IMR-90 (cell line): ENCODE measurements at regions not wholly inside any gene's neighbourhood (a gene's known extent, or its start where the extent isn't known, plus 50 kb on each side); places are given as distances from the start of the nearest gene placed in this dataset.
A peak's percentile ranks its signal among the peaks of the same experiment; 100 is the strongest.

Experiments
- ATAC-seq: fragments of 200-7000 bp; cut with Tn5 transposase; 2 replicates; pipeline ENCODE4 v1.9.1; 2020; ENCODE audit warnings: low read depth, mild to moderate bottlenecking, moderate library complexity
- BruUV-seq: library from RNA; stranded (reverse); fragments of 400-500 nt; replicated peaks from 2 replicates; lab custom pipeline; 2021; lab: Mats Ljungman, UMichigan
- CTCF ChIA-PET: fragments of 300-600 bp; formaldehyde crosslinking; extraction: SDS; loops from one replicate; lab custom pipeline; 2021; ENCODE audit warnings: antibody characterized with exemption; lab: Yijun Ruan, JAX
- POLR2A ChIA-PET: fragments of 300-600 bp; sonication (Branson Sonifier 250); formaldehyde crosslinking; loops from one replicate; lab custom pipeline; 2022; ENCODE audit warnings: antibody characterized with exemption; ENCODE audit not compliant: unreplicated experiment; lab: Charles Lee
- DNase-seq: peaks from one replicate; pipeline ENCODE4 v3.0.0; 2013
- H2AFZ ChIP-seq: replicated peaks from 2 replicates; pipeline ENCODE3; 2013; ENCODE audit warnings: low read length, mild to moderate bottlenecking; ENCODE audit not compliant: poor library complexity
- H2AK5ac ChIP-seq: 2 replicates; pipeline ENCODE4 v1.6.1; 2013; ENCODE audit warnings: low read depth, low read length, inconsistent platforms
- H2AK9ac ChIP-seq: replicated peaks from 2 replicates; pipeline ENCODE3; 2013; ENCODE audit warnings: mild to moderate bottlenecking, low read depth, low read length, moderate library complexity; ENCODE audit not compliant: poor library complexity
- H2BK120ac ChIP-seq: 2 replicates; pipeline ENCODE4 v1.6.1; 2013; ENCODE audit warnings: low read depth, low read length, inconsistent platforms
- H2BK15ac ChIP-seq: 3 replicates; pipeline ENCODE4 v1.6.1; 2013; ENCODE audit warnings: low read depth, low read length, inconsistent platforms
- H2BK20ac ChIP-seq: 2 replicates; pipeline ENCODE4 v1.6.1; 2013; ENCODE audit warnings: low read depth, mild to moderate bottlenecking, inconsistent platforms, low read length, moderate library complexity
- H2BK5ac ChIP-seq: 2 replicates; pipeline ENCODE4 v1.6.1; 2013; ENCODE audit warnings: mild to moderate bottlenecking, low read depth, low read length, inconsistent platforms; ENCODE audit not compliant: poor library complexity, severe bottlenecking
- H3K14ac ChIP-seq: replicated peaks from 2 replicates; pipeline ENCODE4 v1.6.1; 2013; ENCODE audit warnings: low read depth, low read length, inconsistent platforms
- H3K18ac ChIP-seq: 2 replicates; pipeline ENCODE4 v1.6.1; 2013; ENCODE audit warnings: low read depth, low read length, control low read depth
- H3K23ac ChIP-seq: 2 replicates; pipeline ENCODE4 v1.6.1; 2013; ENCODE audit warnings: low read depth, low read length, inconsistent platforms
- H3K27ac ChIP-seq: 2 replicates; pipeline ENCODE4 v1.5.1; 2013; ENCODE audit warnings: mild to moderate bottlenecking, control low read depth, low read length; ENCODE audit not compliant: insufficient read depth
- H3K27me3 ChIP-seq: 2 replicates; pipeline ENCODE4 v1.6.1; 2013; ENCODE audit warnings: low read length; ENCODE audit not compliant: control insufficient read depth, insufficient read depth
- H3K36me3 ChIP-seq: 2 replicates; pipeline ENCODE4 v1.6.1; 2013; ENCODE audit warnings: low read length, mixed read lengths; ENCODE audit not compliant: control insufficient read depth, insufficient read depth
- H3K4ac ChIP-seq: 2 replicates; pipeline ENCODE4 v1.6.1; 2013; ENCODE audit warnings: low read depth, low read length, inconsistent platforms
- H3K4me1 ChIP-seq: 2 replicates; pipeline ENCODE4 v1.6.1; 2013; ENCODE audit warnings: low read length, mixed read lengths; ENCODE audit not compliant: control insufficient read depth, insufficient read depth
- H3K4me2 ChIP-seq: 2 replicates; pipeline ENCODE4 v1.6.1; 2013; ENCODE audit warnings: low read depth, mild to moderate bottlenecking, control low read depth, low read length, moderate library complexity
- H3K4me3 ChIP-seq: 2 replicates; pipeline ENCODE4 v1.5.1; 2013; ENCODE audit warnings: low read depth, mild to moderate bottlenecking, control low read depth, low read length, moderate library complexity; ENCODE audit not compliant: insufficient read depth
- H3K56ac ChIP-seq: 2 replicates; pipeline ENCODE4 v1.6.1; 2013; ENCODE audit warnings: low read length, inconsistent platforms; ENCODE audit not compliant: insufficient read depth; ENCODE audit errors: extremely low read depth
- H3K79me1 ChIP-seq, 2 experiments: 2 replicates each; pipeline ENCODE4 v1.6.1; 2013; ENCODE audit warnings: low read length in 2 of 2, inconsistent platforms in 1 of 2, low read depth in 1 of 2
- H3K9ac ChIP-seq: 2 replicates; pipeline ENCODE4 v1.6.1; 2013; ENCODE audit warnings: low read depth, low read length, control low read depth
- H3K9me1 ChIP-seq: 2 replicates; pipeline ENCODE4 v1.6.1; 2013; ENCODE audit warnings: low read length, inconsistent platforms; ENCODE audit not compliant: insufficient read depth
- H3K9me3 ChIP-seq: 2 replicates; pipeline ENCODE4 v1.6.1; 2013; ENCODE audit warnings: low read length; ENCODE audit not compliant: control insufficient read depth, insufficient read depth
- H4K20me1 ChIP-seq: 2 replicates; pipeline ENCODE4 v1.6.1; 2013; ENCODE audit warnings: low read length, inconsistent platforms; ENCODE audit not compliant: insufficient read depth
- H4K5ac ChIP-seq: 2 replicates; pipeline ENCODE4 v1.6.1; 2013; ENCODE audit warnings: mild to moderate bottlenecking, low read depth, low read length, control low read depth
- H4K8ac ChIP-seq, 2 experiments: 2 replicates each; pipeline ENCODE4 v1.6.1; 2013; ENCODE audit warnings: low read depth in 2 of 2, low read length in 2 of 2, control low read depth in 1 of 2, inconsistent platforms in 1 of 2
- H4K91ac ChIP-seq: 2 replicates; pipeline ENCODE4 v1.6.1; 2013; ENCODE audit warnings: low read depth, low read length, inconsistent platforms; ENCODE audit not compliant: insufficient read depth
- BHLHE40 ChIP-seq: fragments of 150-350 bp; IDR thresholded peaks from 2 replicates; pipeline ENCODE4 v1.6.1; 2016; ENCODE audit warnings: mild to moderate bottlenecking, low read depth, low read length
- CEBPB ChIP-seq: IDR thresholded peaks from 2 replicates; pipeline ENCODE4 v1.6.1; 2012; ENCODE audit warnings: low read depth, low read length, improper control_type of control experiment
- CHD1 ChIP-seq: IDR thresholded peaks from 2 replicates; pipeline ENCODE4 v1.6.1; 2012; ENCODE audit warnings: low read depth, low read length, improper control_type of control experiment
- FOS ChIP-seq: fragments of 150-350 bp; IDR thresholded peaks from 2 replicates; pipeline ENCODE4 v1.6.1; 2016; ENCODE audit warnings: low read depth, low read length
- MAFK ChIP-seq: IDR thresholded peaks from 2 replicates; pipeline ENCODE4 v1.6.1; 2012; ENCODE audit warnings: low read depth, low read length, improper control_type of control experiment
- MAZ ChIP-seq: IDR thresholded peaks from 2 replicates; pipeline ENCODE4 v1.6.1; 2012; ENCODE audit warnings: low read depth, mild to moderate bottlenecking, low read length, improper control_type of control experiment, moderate library complexity, borderline replicate concordance
- MXI1 ChIP-seq: IDR thresholded peaks from 2 replicates; pipeline ENCODE4 v1.6.1; 2012; ENCODE audit warnings: low read depth, mild to moderate bottlenecking, low read length, moderate library complexity, borderline replicate concordance
- NFE2L2 ChIP-seq: fragments of 150-350 bp; IDR thresholded peaks from 2 replicates; pipeline ENCODE4 v1.6.1; 2016; ENCODE audit warnings: low read depth, mild to moderate bottlenecking, low read length
- POLR2A ChIP-seq: IDR thresholded peaks from 2 replicates; pipeline ENCODE4 v1.6.1; 2012; ENCODE audit warnings: mild to moderate bottlenecking, low read depth, low read length
- RAD21 ChIP-seq: IDR thresholded peaks from 2 replicates; pipeline ENCODE4 v1.6.1; 2012; ENCODE audit warnings: low read length, improper control_type of control experiment
- RCOR1 ChIP-seq: IDR thresholded peaks from 2 replicates; pipeline ENCODE4 v1.6.1; 2012; ENCODE audit warnings: mild to moderate bottlenecking, low read length, improper control_type of control experiment; ENCODE audit not compliant: insufficient replicate concordance
- RFX5 ChIP-seq: IDR thresholded peaks from 2 replicates; pipeline ENCODE4 v1.8.0; 2012; ENCODE audit warnings: low read depth, mild to moderate bottlenecking, low read length, moderate library complexity
- SMC3 ChIP-seq: fragments of 150-350 bp; IDR thresholded peaks from 2 replicates; pipeline ENCODE4 v1.6.1; 2016; ENCODE audit warnings: low read depth, mild to moderate bottlenecking, antibody characterized with exemption, low read length, moderate library complexity
- WGBS, 2 experiments: methylation state at CpG; one replicate each; pipeline versions ENCODE4 v1.1.5 to v1.1.7; 2013; ENCODE audit warnings: missing lambda C conversion rate in 2 of 2; ENCODE audit not compliant: insufficient read length in 1 of 2; ENCODE audit errors: extremely low coverage in 2 of 2; 5-methylcytosine and 5-hydroxymethylcytosine counted together
- dilution Hi-C: fragments of 300-500 bp; cut with HindIII; formaldehyde crosslinking; loops from one replicate; pipeline ENCODE4 v1.14.3; 2018; ENCODE audit warnings: low sequenced_read_pairs; ENCODE audit not compliant: unreplicated experiment
- in situ Hi-C: fragments of 300-500 bp; cut with MboI; formaldehyde crosslinking; loops from 3 replicates; pipeline ENCODE4 v1.14.3; 2019; ENCODE audit warnings: low sequenced_read_pairs, inconsistent platforms, mixed read lengths
- intact Hi-C: fragments of 100-400 bp; cut with micrococcal nuclease; formaldehyde crosslinking; loops from 2 replicates; pipeline ENCODE4 v1.10.0; 2022
- TF ChIP-seq, protein P1 (sequence below): fragments of 150-350 bp; IDR thresholded peaks from 2 replicates; pipeline ENCODE4 v1.6.1; 2016; ENCODE audit warnings: low read depth, mild to moderate bottlenecking, low read length, moderate library complexity, borderline replicate concordance
- TF ChIP-seq, protein P2 (sequence below): fragments of 150-350 bp; IDR thresholded peaks from 2 replicates; pipeline ENCODE4 v1.6.1; 2017; ENCODE audit warnings: mild to moderate bottlenecking, antibody characterized with exemption, low read length, low read depth
- TF ChIP-seq, protein P3 (sequence below): conservative IDR thresholded peaks from 2 replicates; pipeline ENCODE4 v1.5.1; 2012; ENCODE audit warnings: mild to moderate bottlenecking, low read depth, low read length, improper control_type of control experiment

DNA sequence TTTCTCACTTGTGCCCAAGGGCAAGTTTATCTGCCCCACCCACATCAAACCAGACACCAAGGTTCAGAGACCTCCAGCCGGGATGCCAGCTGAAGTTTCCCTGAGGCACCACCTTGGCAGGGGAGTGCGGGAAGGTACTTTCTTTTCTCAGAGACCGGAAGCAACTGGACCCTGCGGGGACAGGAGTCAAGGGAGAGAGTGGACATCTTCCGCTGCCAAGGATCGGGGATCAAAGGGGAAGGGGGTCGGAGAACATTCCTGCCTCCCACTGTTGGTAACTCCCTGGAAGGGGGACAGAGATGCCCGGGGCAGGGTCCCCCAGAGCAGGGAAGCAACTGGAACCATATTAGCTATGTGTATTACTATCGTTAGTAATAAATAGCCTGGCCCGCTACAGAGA lies 161.8 kb downstream of the DICER1 start:
- peak overlapping the region; percentile 81 for H2AK9ac ChIP-seq
- H3K4me2 ChIP-seq, result no peak overlapping the region
- no peak for ATAC-seq

More for the DNA sequence above, 161.8 kb downstream of the DICER1 start:
- Histone ChIP-seq H3K9ac (no peak overlapping the region), H3K27me3 (peaks cover 2% of the 10 kb centered on the region; the same call in 1 of the 2 replicates), H3K9me1 (no peaks in the 10 kb centered on the region), H3K23ac (no peak overlapping the region), H4K8ac (no peak overlapping the region), H3K27ac (no peak overlapping the region), H2BK15ac (no peak overlapping the region), H2BK5ac (no peak overlapping the region), H2BK120ac (no peak overlapping the region), H3K4me1 (no peaks in the 10 kb centered on the region), H3K14ac (no peak overlapping the region), H3K36me3 (no peaks in the 10 kb centered on the region), H4K20me1 (no peaks in the 10 kb centered on the region), H3K18ac (no peak overlapping the region), H3K4ac (no peak overlapping the region), H4K91ac (no peak overlapping the region), H2BK20ac (no peak overlapping the region), H3K56ac (no peak overlapping the region), H2AFZ (no peak overlapping the region), H2AK5ac (no peak overlapping the region), H4K5ac (no peak overlapping the region), H3K4me3 (no peak overlapping the region), H3K79me1 (no peaks in the 10 kb centered on the region), H3K9me3 (no peaks in the 10 kb centered on the region)
- DNase-seq, result no peak
- dilution Hi-C loops (no loop called here), intact Hi-C loops (no loop called here), in situ Hi-C loops (no loop called here)
- TF ChIP-seq POLR2A (no peak), MXI1 (no peak), MAZ (no peak), NFE2L2 (no peak), RFX5 (no peak), CHD1 (no peak), CEBPB (no peak), MAFK (no peak), BHLHE40 (no peak), SMC3 (no peak), FOS (no peak), RAD21 (no peak), RCOR1 (no peak)
- TF ChIP-seq, protein P1, sequence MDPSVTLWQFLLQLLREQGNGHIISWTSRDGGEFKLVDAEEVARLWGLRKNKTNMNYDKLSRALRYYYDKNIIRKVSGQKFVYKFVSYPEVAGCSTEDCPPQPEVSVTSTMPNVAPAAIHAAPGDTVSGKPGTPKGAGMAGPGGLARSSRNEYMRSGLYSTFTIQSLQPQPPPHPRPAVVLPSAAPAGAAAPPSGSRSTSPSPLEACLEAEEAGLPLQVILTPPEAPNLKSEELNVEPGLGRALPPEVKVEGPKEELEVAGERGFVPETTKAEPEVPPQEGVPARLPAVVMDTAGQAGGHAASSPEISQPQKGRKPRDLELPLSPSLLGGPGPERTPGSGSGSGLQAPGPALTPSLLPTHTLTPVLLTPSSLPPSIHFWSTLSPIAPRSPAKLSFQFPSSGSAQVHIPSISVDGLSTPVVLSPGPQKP, result no peak
- TF ChIP-seq, protein P2, sequence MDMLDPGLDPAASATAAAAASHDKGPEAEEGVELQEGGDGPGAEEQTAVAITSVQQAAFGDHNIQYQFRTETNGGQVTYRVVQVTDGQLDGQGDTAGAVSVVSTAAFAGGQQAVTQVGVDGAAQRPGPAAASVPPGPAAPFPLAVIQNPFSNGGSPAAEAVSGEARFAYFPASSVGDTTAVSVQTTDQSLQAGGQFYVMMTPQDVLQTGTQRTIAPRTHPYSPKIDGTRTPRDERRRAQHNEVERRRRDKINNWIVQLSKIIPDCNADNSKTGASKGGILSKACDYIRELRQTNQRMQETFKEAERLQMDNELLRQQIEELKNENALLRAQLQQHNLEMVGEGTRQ, result no peak
- TF ChIP-seq, protein P3, sequence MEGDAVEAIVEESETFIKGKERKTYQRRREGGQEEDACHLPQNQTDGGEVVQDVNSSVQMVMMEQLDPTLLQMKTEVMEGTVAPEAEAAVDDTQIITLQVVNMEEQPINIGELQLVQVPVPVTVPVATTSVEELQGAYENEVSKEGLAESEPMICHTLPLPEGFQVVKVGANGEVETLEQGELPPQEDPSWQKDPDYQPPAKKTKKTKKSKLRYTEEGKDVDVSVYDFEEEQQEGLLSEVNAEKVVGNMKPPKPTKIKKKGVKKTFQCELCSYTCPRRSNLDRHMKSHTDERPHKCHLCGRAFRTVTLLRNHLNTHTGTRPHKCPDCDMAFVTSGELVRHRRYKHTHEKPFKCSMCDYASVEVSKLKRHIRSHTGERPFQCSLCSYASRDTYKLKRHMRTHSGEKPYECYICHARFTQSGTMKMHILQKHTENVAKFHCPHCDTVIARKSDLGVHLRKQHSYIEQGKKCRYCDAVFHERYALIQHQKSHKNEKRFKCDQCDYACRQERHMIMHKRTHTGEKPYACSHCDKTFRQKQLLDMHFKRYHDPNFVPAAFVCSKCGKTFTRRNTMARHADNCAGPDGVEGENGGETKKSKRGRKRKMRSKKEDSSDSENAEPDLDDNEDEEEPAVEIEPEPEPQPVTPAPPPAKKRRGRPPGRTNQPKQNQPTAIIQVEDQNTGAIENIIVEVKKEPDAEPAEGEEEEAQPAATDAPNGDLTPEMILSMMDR, result no peak
- ChIA-PET CTCF (no interaction called here), POLR2A (no interaction called here)
- no TSS peak for BruUV-seq
- 69% methylated on average over 2 of the region's 10 CpGs; no CpG with 5 or more reads in 1 of the 2 experiments for WGBS, 2 experiments
